Epithelial cell of prostate (primary cell): ENCODE measurements at regions not wholly inside any gene's neighbourhood (a gene's known extent, or its start where the extent isn't known, plus 50 kb on each side); places are given as distances from the start of the nearest gene placed in this dataset.
A peak's percentile ranks its signal among the peaks of the same experiment; 100 is the strongest.
"Not testable (repeated sequence)": the region's sequence is repeated elsewhere in the genome, so short reads cannot be mapped to it uniquely, and the experiment has no call there.

ENCODE experiments used
- DNase-seq: peaks from one replicate; pipeline ENCODE4 v3.0.0-alpha.2; 2011; ENCODE audit warnings: low read depth, low spot score
- H3K27ac ChIP-seq: fragments of 450-650 bp; 2 replicates; pipeline ENCODE4 v1.5.1; 2017; ENCODE audit warnings: mild to moderate bottlenecking

DNA sequence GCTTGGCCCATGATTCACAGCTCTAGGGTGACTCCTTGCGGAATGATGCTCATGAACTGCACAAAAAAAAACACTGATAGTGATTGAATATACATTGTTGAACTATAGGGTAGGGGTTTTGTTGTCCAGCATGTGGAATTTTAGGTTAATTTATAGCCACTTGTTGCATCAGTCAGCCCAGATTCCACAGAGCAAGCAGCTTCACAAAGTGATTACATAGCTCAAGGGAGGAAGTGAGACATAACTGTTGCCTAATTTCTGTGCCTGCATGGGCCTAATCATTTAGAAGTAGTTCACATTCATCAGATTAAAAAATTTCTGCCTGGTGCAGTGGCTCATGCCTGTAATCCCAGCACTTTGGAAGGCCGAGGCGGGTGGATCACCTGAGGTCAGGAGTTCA lies 142.2 kb upstream of the ZNF722 start:
- DNase-seq, H3K27ac ChIP-seq: not testable (repeated sequence)

DNA sequence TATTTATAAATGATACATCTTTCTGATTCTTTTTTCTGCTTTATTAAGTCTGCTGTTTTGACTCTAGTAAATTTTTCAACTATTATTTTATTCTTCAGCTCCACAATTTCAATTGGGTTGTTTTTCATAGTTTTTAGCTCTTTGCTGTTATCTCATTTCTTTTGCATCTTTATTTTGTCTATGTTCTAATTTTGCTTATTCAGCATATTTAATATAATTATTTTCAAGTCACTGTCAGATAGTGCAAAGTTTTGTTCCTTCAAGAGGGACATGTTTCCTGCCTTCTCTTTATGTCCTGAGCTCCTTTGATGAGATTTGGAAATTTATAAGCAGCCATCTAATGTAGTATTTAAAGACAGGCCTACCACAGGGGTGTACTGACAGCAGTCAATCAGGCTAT lies 131.5 kb upstream of the ZNF722 start:
- DNase-seq = no peak
- no peak overlapping the region for H3K27ac ChIP-seq

DNA sequence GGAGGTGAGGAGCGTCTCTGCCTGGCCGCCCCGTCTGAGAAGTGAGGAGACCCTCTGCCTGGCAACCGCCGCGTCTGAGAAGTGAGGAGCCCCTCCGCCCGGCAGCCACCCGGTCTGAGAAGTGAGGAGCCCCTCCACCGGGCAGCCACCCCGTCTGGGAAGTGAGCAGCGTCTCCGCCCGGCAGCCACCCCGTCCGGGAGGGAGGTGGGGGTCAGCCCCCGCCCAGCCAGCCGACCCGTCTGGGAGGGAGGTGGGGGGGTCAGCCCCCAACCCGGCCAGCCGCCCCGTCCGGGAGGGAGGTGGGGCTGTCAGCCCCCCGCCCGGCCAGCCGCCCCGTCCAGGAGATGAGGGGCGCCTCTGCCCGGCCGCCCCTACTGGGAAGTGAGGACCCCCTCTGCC lies 124.4 kb upstream of the ZNF722 start:
- not testable (repeated sequence) for H3K27ac ChIP-seq, DNase-seq

DNA sequence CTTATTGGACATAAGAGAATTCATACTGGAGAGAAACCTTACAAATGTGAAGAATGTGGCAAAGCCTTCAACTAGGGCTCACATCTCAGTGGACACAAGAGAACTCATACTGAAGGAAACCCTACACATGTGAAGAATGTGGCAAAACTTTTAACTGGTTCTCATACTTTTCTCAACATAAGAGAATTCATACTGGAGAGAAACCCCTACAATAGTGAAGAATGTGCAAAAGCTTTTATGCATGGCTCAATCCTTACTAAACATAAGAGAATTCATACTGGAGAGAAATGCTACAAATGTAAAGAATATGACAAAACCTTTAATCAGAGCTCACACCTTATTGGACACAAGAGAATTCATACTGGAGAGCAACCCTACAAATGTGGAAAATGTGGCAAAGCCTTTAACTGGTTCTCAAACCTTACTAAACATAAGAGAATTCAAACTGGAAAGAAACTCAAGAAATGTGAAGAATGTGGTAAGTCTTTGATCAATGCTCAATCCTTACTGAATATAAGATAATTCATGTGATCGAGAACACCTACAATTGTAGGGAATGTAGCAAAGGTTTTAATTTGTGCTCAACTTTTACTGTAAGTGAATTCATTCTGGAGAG lies 121.8 kb upstream of the ZNF722 start:
- H3K27ac ChIP-seq = no peak overlapping the region

DNA sequence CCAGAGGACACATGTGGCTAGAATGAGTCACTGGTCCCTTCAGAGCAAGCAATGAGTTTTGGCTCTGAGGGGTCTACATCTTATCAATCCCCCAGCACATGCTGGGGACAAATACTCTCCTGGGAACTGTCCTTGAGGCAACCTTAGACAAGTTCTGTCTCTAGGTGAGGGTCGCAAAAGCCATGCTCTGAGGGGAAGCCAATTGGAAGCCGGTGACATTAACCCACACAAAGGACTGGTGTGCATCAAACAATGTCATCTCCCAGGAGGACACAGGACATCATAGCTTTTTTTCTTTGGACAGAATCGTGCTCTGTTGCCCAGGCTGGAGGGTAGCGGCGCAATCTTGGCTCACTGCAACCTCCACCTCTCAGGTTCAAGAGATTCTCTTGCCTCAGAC lies 111.6 kb upstream of the ZNF722 start:
- no peak overlapping the region for H3K27ac ChIP-seq
- no peak for DNase-seq

More for the DNA sequence above, 121.8 kb upstream of the ZNF722 start:
- DNase-seq = no peak

DNA sequence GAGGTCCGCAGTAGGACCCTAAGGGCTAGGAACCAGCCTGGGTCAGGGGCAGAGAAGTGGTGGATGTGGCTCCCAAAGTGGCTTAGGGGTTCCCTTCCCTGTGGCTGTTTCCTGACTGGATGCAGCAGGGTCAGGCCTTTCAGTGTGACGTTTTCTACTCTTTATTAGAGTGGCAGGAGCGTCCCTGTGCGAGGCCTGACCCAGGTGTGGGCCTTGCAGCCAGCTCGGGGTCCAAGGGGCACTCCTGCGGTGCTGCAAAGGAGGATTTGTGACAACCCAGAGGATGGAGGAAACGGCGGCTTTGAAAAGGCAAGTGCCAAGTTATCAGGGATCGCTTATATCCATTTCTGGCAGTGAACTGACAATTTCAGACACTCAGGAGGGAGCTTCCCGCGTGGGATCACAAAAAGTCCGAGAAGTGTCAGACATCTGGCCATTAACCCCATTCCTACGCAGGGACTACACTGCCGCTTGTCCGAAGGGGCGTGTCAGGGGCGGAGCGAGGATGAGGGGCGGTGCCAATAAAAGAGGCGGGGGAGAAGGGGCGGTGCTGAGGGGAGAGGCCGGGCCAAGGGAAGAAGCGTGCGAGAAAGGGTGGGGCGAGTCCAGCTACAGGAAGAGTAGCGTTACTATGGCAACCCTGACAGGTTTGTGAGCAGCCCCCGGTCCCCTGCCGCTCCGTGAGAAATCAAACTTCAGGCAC lies 98.8 kb upstream of the ZNF722 start:
- H3K27ac ChIP-seq = no peak overlapping the region
- peak; percentile 1 for DNase-seq

DNA sequence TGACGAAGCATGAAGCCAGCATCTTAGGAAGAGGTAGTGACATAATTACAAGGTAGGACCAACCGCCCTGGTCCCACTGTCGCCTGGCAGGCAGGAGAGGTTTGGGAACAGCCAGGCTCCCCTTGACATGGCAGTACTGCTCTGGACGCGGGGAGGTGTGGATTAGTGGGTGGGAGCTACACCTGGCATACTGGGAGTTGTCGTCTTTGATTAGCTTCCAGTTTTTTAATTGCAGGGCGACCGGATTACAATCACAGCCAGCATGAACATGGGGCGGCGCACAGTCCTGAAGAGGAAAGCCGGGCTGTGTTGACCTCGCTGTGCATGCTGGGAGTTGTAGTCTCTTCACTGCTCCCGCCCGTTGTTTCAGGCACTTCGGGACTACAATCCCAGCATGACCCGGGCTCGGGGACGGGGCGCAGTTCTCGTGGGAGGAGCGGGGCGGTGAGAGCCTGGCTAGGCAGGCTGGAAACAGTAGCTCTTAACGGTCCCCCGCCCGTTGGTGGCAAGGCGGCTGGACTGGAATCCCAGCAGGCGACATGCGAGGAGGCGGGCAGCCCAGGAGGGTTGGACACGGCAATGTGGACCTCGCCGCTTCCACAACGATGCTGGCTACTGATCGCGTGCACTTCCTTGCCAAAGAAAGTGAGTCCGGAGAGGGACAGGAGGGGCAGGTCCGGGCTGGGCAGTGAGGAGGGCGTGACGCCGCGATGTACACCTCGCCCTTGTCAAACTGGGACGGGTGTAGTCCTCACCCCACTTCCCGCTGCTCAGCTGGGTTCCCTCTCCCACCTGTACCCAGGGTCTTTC lies 98.0 kb upstream of the ZNF722 start:
- DNase-seq = peak; percentile 33
- no peak overlapping the region for H3K27ac ChIP-seq

DNA sequence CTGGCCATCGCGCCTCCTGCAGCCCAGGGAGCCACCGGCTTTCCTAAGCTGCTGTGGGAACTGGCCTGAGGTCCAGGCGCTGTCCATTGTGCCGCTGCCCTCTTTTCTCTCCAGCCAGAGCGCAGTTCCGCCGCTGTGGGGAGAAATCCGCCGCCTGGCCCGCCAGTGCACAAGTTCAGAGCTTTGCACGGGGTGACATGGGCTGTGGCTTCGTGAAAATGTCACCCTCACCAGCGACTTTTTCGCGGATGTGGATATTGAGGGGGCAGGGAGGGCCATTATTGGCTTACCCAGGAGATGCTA lies 97.5 kb upstream of the ZNF722 start:
- DNase-seq, H3K27ac ChIP-seq: not testable (repeated sequence)

DNA sequence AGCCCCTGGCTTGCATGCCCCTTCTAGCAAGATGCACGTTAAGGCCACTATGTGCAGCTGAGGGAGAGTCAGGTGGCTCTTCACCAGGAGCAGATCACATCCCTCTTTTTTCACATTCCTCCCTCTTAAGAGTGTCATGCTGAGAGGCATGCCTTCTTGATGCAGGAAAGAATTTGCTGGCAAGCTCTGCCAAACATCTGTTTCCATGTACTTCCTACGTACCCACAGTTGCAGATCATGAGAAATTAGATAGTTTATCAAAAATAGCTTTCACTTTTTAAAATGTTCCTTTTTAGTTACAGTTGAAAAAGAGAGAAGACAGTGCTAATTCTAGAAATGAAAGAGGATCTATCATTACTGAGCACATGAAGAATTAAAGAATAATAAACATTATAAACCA lies 79.7 kb upstream of the ZNF722 start:
- DNase-seq = no peak
- no peak overlapping the region for H3K27ac ChIP-seq

DNA sequence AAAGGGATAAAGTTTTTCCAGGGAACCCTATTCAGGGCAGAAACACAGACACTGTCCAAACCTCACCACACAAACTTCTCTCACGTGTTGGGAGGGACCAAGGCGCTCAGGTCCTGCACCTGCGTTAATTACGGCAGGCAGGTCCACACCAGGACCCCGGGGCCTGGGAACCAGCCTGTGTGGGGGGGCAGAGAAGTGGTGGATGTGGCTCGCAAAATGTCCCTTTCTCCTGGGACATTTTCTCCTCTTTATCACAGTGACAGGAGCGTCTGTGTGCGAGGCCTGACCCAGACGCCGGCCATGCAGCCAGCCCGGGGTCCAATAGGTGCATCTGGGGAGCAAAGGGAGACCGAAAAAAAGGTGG lies 73.4 kb upstream of the ZNF722 start:
- H3K27ac ChIP-seq = no peak overlapping the region
- DNase-seq = no peak

DNA sequence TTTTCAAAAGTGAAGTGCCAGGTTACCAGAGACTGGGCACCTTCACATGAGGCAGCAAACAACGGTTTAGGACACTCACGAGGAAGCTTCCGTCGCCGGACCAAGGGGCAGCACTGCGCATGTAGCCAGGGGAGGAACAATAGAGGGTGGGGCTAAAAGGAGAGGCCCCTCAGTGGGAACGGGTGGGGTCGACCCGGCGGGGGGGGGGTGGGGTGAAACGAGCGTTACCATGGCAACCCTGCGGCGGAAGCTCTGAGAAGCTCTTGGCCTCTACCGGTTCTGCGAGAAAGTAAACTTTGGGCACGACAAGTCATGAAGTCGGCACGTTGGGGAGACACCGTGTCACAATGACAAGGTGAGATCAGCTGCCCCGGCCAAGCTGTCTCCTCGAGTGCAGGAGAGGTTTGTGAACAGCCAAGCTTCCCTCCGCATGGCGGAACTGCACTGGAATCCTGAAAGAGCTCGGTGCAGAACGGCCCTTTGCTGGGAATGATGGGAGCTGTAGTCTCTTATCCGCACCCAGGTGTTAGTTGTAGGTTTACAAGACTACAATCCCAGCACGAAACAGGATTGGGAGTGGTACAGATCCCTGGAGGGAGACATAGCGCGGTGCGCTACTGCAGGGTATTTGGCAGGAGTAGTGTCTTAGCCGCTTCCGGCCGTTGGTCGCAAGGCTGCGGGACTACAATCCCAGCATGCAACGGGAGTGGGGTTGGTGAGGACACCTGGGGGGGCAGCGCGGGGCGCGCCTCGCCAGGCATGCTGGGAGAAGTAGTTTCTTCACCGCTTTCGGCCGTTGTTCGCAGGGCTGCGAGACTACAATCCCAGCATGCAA lies 72.8 kb upstream of the ZNF722 start:
- DNase-seq = peak; percentile 77
- H3K27ac ChIP-seq = peak overlapping the region; percentile 62

DNA sequence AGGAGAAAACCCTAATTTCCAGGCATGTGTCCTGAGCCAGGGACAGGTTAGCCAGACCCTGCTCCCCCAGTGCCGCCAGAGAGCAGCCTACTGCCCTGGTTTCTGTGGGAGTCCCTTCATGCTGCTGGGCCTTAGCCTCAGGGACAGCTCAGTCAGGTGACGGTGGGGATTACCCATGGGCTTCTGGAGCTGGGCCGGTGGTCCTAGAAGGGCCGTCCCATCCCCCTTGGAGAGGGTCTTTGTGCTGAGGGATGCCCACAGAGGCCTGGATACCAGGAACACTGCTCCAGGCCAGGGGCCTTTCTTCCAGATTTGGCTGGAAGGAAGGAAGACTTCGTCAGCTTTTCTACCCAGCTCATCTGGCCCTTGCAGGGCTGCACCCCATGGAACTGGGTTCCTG lies 71.4 kb upstream of the ZNF722 start:
- no peak overlapping the region for H3K27ac ChIP-seq

DNA sequence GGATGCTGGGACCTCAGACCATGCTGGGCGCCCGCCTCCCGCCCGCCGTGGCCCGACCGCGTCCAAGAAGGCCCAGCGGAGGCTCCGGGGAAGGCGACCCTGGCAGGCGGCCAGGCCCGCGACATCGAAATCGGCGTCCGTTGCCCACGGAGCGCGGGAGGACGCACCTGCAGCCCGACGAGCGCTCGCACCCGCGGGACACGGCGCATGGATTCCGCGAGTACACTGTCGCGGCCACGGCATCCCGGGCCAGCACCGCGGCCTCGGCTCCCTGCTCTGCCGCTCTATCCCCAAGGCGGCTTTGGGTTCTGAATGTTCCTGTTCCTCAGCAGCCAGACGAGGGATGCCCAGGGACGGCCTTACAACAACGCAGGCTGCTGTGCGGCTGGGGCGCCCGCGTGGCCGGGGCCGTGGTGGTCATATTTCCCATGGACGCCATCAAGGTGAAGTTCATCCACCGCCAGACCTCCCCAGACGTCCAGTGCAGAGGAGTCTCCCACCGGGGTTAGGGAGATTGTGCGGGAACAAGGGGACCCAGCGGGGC lies 67.5 kb upstream of the ZNF722 start:
- DNase-seq = no peak
- H3K27ac ChIP-seq = no peak overlapping the region

More for the DNA sequence above, 71.4 kb upstream of the ZNF722 start:
- DNase-seq = no peak

DNA sequence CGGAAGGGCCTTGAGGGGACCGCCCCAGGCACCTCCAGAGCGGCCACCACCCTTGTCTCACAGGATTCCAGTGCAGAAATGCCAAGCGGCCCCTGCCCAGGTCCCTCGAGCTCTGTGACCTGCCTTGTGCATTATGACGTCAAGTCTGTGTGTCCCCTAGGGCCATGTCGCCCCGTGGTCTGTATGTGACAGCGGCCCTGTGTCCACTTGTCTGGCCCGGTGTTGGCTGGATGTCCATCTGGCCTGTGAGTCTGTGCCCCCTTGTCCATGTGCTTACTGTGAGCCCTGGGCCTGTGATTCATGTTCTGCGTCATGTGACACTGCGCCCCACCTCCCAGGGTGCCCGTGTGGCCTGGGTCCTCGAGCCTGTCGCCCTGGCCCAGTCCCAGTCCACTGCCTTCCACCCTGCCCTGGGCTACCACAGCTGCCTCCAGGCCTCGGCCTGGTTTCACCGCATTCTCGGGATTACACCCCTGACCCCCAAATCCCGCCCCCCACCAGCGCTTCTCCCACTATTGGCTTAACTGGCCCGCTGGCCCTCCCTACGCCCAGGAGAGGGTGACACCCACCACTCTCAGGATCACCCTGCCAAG lies 66.6 kb upstream of the ZNF722 start:
- no peak overlapping the region for H3K27ac ChIP-seq
- DNase-seq = no peak
